Gastrocnemius medialis (tissue), 4 donors: ENCODE measurements at regions not wholly inside any gene's neighbourhood (a gene's known extent, or its start where the extent isn't known, plus 50 kb on each side); places are given as distances from the start of the nearest gene placed in this dataset.

ENCODE experiments used
- ATAC-seq, 2 donors: fragments of 150-250 bp; one replicate each; pipeline ENCODE4 v1.9.1; 2016
- DNase-seq, 2 donors: peaks; one replicate each; pipeline ENCODE4 v3.0.0-alpha.2; 2019
- H3K27ac ChIP-seq, 4 donors: fragments of 200-600 bp; sonication (generic); 1 replicate in 1 of 4; 2 replicates in 3 of 4; pipeline ENCODE4 v1.5.1; 2016 to 2018; ENCODE audit warnings: mild to moderate bottlenecking in 2 of 4, moderate library complexity in 1 of 4
- H3K27me3 ChIP-seq, 3 donors: fragments of 200-600 bp; sonication (generic) in 2 of 3; 1 replicate in 1 of 3; 2 replicates in 2 of 3; pipeline versions ENCODE4 v1.5.1 to v1.6.0; 2016 to 2019; ENCODE audit warnings: mild to moderate bottlenecking in 1 of 3, moderate library complexity in 1 of 3
- H3K36me3 ChIP-seq, 2 donors: fragments of 200-600 bp; sonication (generic) in 1 of 2; one replicate each; pipeline ENCODE4 v1.5.1; 2017 to 2018
- H3K4me1 ChIP-seq, 2 donors: fragments of 200-600 bp; sonication (generic) in 1 of 2; one replicate each; pipeline ENCODE4 v1.5.1; 2016 to 2017; ENCODE audit warnings: mild to moderate bottlenecking in 2 of 2
- H3K4me3 ChIP-seq, 4 donors: fragments of 200-600 bp; sonication (generic) in 3 of 4; 1 replicate in 1 of 4; 2 replicates in 3 of 4; pipeline ENCODE4 v1.5.1; 2016 to 2019; ENCODE audit warnings: mild to moderate bottlenecking in 2 of 4
- H3K9me3 ChIP-seq, 3 donors: fragments of 200-600 bp; sonication (generic) in 2 of 3; 1 replicate in 1 of 3; 2 replicates in 2 of 3; pipeline ENCODE4 v1.5.1; 2016 to 2019
- CTCF ChIP-seq, 5 experiments: fragments of 450-650 bp in 3 of 5; fragments of 200-600 bp in 2 of 5; sonication (generic) in 2 of 5; IDR thresholded peaks in 4 of 5; conservative IDR thresholded peaks in 1 of 5; 1 replicate in 4 of 5; 2 replicates in 1 of 5; pipeline ENCODE4 v1.5.1; 2016 to 2019; ENCODE audit warnings: antibody characterized with exemption in 5 of 5, mild to moderate bottlenecking in 3 of 5, moderate library complexity in 3 of 5
- POLR2A ChIP-seq, 2 donors: fragments of 450-650 bp; IDR thresholded peaks; one replicate each; pipeline ENCODE4 v1.6.1; 2017; ENCODE audit warnings: antibody characterized with exemption in 2 of 2, mild to moderate bottlenecking in 2 of 2, moderate library complexity in 2 of 2
- in situ Hi-C, 4 donors: fragments of 200-750 bp; cut with MboI; loops; one replicate each; pipeline versions ENCODE4 v1.15.0 to v1.8.0; 2017; ENCODE audit warnings: low sequenced_read_pairs in 4 of 4
- intact Hi-C: fragments of 100-400 bp; cut with DNase I; formaldehyde crosslinking; loops from one replicate; pipeline ENCODE4 v1.15.1; 2023; ENCODE audit warnings: low total_unique reads

GRCh38 chr19:31759359-31759758 lies 410.1 kb upstream of the TSHZ3 start:
- ATAC-seq = no peak
- no peaks in the 10 kb centered on the region for H3K9me3 ChIP-seq
- H3K4me1 ChIP-seq = no peaks in the 10 kb centered on the region
- no peak overlapping the region for H3K27ac ChIP-seq
- H3K27me3 ChIP-seq = no peaks in the 10 kb centered on the region
- intact Hi-C loops = no loop called here
- TF ChIP-seq CTCF (IDR thresholded peaks at IDR 0.05 in 4 of 5, conservative IDR thresholded peaks at IDR 0.05 in 1 of 5) (no peak), POLR2A (IDR thresholded peaks at IDR 0.05) (no peak)
- H3K4me3 ChIP-seq = no peak overlapping the region
- no peaks in the 10 kb centered on the region for H3K36me3 ChIP-seq
- no peak for DNase-seq
- in situ Hi-C loops = no loop called here

GRCh38 chr19:31761281-31761913 lies 412.2 kb upstream of the TSHZ3 start:
- no peaks in the 10 kb centered on the region for H3K4me1 ChIP-seq
- H3K4me3 ChIP-seq = no peak overlapping the region
- intact Hi-C loops = no loop called here
- H3K27ac ChIP-seq = no peak overlapping the region
- no peaks in the 10 kb centered on the region for H3K27me3 ChIP-seq
- no peaks in the 10 kb centered on the region for H3K36me3 ChIP-seq
- in situ Hi-C loops = no loop called here
- ATAC-seq = no peak
- no peaks in the 10 kb centered on the region for H3K9me3 ChIP-seq
- DNase-seq = no peak
- TF ChIP-seq CTCF (IDR thresholded peaks at IDR 0.05 in 4 of 5, conservative IDR thresholded peaks at IDR 0.05 in 1 of 5) (no peak), POLR2A (IDR thresholded peaks at IDR 0.05) (no peak)

GRCh38 chr19:31770223-31770622 lies 421.0 kb upstream of the TSHZ3 start:
- Histone ChIP-seq H3K4me3 (no peak overlapping the region), H3K27me3 (no peaks in the 10 kb centered on the region), H3K9me3 (no peaks in the 10 kb centered on the region), H3K4me1 (no peaks in the 10 kb centered on the region), H3K27ac (no peak overlapping the region), H3K36me3 (no peaks in the 10 kb centered on the region)
- no peak for TF ChIP-seq POLR2A (IDR thresholded peaks at IDR 0.05)
- in situ Hi-C loops = no loop called here
- intact Hi-C loops = no loop called here
- ATAC-seq = no peak
- DNase-seq = no peak

GRCh38 chr19:31772915-31773314 lies 423.7 kb upstream of the TSHZ3 start:
- Histone ChIP-seq H3K4me3 (no peak overlapping the region), H3K27me3 (no peaks in the 10 kb centered on the region), H3K4me1 (no peaks in the 10 kb centered on the region), H3K27ac (no peak overlapping the region), H3K9me3 (no peaks in the 10 kb centered on the region), H3K36me3 (no peaks in the 10 kb centered on the region)
- ATAC-seq (no peak), DNase-seq (no peak)
- in situ Hi-C loops (no loop called here), intact Hi-C loops (no loop called here)
- no peak for TF ChIP-seq CTCF (IDR thresholded peaks at IDR 0.05 in 4 of 5, conservative IDR thresholded peaks at IDR 0.05 in 1 of 5)
- TF ChIP-seq POLR2A (IDR thresholded peaks at IDR 0.05) = no peak

GRCh38 chr19:31781542-31781941 lies 432.3 kb upstream of the TSHZ3 start:
- H3K9me3 ChIP-seq = no peaks in the 10 kb centered on the region
- H3K36me3 ChIP-seq = no peaks in the 10 kb centered on the region
- TF ChIP-seq CTCF (IDR thresholded peaks at IDR 0.05 in 4 of 5, conservative IDR thresholded peaks at IDR 0.05 in 1 of 5) (no peak), POLR2A (IDR thresholded peaks at IDR 0.05) (no peak)
- ATAC-seq = no peak
- H3K4me3 ChIP-seq = no peak overlapping the region
- DNase-seq = no peak
- H3K27me3 ChIP-seq = no peaks in the 10 kb centered on the region
- intact Hi-C loops = no loop called here
- in situ Hi-C loops = no loop called here
- no peaks in the 10 kb centered on the region for H3K4me1 ChIP-seq
- no peak overlapping the region for H3K27ac ChIP-seq
